Gastroesophageal sphincter (tissue), 4 donors: ENCODE measurements at regions not wholly inside any gene's neighbourhood (a gene's known extent, or its start where the extent isn't known, plus 50 kb on each side); places are given as distances from the start of the nearest gene placed in this dataset.

Source experiments
- ATAC-seq: fragments of 150-250 bp; one replicate; pipeline ENCODE4 v1.9.1; 2016; ENCODE audit warnings: mild to moderate bottlenecking, moderate library complexity
- H3K27ac ChIP-seq, 4 donors: fragments of 200-600 bp; sonication (generic) in 3 of 4; 1 replicate in 3 of 4; 2 replicates in 1 of 4; pipeline ENCODE4 v1.5.1; 2016 to 2019
- H3K27me3 ChIP-seq: fragments of 200-600 bp; sonication (generic); one replicate; pipeline ENCODE4 v1.5.1; 2019
- H3K36me3 ChIP-seq, 2 donors: fragments of 200-600 bp; sonication (generic); one replicate each; pipeline ENCODE4 v1.5.1; 2019; ENCODE audit warnings: control low read depth in 1 of 2
- H3K4me1 ChIP-seq, 3 donors: fragments of 200-600 bp; sonication (generic); 1 replicate in 2 of 3; 2 replicates in 1 of 3; pipeline ENCODE4 v1.5.1; 2016 to 2019; ENCODE audit warnings: control low read depth in 2 of 3
- H3K4me3 ChIP-seq, 2 donors: fragments of 200-600 bp; sonication (generic); one replicate each; pipeline ENCODE4 v1.5.1; 2019; ENCODE audit warnings: mild to moderate bottlenecking in 1 of 2, moderate library complexity in 1 of 2
- H3K9me3 ChIP-seq, 3 donors: fragments of 200-600 bp; sonication (generic); one replicate each; pipeline ENCODE4 v1.5.1; 2017 to 2019; ENCODE audit warnings: control low read depth in 2 of 3
- CTCF ChIP-seq, 4 experiments: fragments of 200-600 bp in 2 of 4; fragments of 450-650 bp in 2 of 4; sonication (generic) in 1 of 4; IDR thresholded peaks; one replicate each; pipeline ENCODE4 v1.5.1; 2017 to 2019; ENCODE audit warnings: antibody characterized with exemption in 4 of 4, mild to moderate bottlenecking in 2 of 4, moderate library complexity in 2 of 4
- EP300 ChIP-seq: sonication (generic); formaldehyde crosslinking; IDR thresholded peaks from one replicate; pipeline ENCODE4 v1.6.1; 2017; ENCODE audit warnings: antibody characterized with exemption, mild to moderate bottlenecking
- POLR2A ChIP-seq, 2 donors: fragments of 450-650 bp; IDR thresholded peaks; one replicate each; pipeline ENCODE4 v1.6.1; 2017; ENCODE audit warnings: antibody characterized with exemption in 2 of 2, mild to moderate bottlenecking in 2 of 2, moderate library complexity in 1 of 2
- POLR2AphosphoS5 ChIP-seq: sonication (generic); formaldehyde crosslinking; IDR thresholded peaks from one replicate; pipeline ENCODE4 v1.6.1; 2017; ENCODE audit warnings: antibody characterized with exemption
- WGBS, 2 donors: methylation state at CpG; one replicate each; pipeline ENCODE4 v1.1.5; 2018; ENCODE audit warnings: low coverage in 1 of 2; 5-methylcytosine and 5-hydroxymethylcytosine counted together

- TF ChIP-seq CTCF (IDR thresholded peaks at IDR 0.05) = peak; percentile 68 to 79 (median 72)
- TF ChIP-seq POLR2A (IDR thresholded peaks at IDR 0.05) = no peak
- H3K27ac ChIP-seq = peak overlapping the region in 1 of 4 donors; percentile 6
- no peaks in the 10 kb centered on the region for H3K27me3 ChIP-seq
- ATAC-seq = peak; percentile 67
- peaks cover 0 to 34% (median 7%) of the 10 kb centered on the region in 3 donors for H3K4me1 ChIP-seq
- H3K4me3 ChIP-seq = no peak overlapping the region
- WGBS, 2 donors = 18 to 24% methylated on average over 9 of the region's 9 CpGs
- H3K36me3 ChIP-seq = no peaks in the 10 kb centered on the region
- H3K9me3 ChIP-seq = no peaks in the 10 kb centered on the region
These were observed 312.7 kb upstream of the CCDC54 start for GRCh38 chr3:107064405-107065060.

DNA sequence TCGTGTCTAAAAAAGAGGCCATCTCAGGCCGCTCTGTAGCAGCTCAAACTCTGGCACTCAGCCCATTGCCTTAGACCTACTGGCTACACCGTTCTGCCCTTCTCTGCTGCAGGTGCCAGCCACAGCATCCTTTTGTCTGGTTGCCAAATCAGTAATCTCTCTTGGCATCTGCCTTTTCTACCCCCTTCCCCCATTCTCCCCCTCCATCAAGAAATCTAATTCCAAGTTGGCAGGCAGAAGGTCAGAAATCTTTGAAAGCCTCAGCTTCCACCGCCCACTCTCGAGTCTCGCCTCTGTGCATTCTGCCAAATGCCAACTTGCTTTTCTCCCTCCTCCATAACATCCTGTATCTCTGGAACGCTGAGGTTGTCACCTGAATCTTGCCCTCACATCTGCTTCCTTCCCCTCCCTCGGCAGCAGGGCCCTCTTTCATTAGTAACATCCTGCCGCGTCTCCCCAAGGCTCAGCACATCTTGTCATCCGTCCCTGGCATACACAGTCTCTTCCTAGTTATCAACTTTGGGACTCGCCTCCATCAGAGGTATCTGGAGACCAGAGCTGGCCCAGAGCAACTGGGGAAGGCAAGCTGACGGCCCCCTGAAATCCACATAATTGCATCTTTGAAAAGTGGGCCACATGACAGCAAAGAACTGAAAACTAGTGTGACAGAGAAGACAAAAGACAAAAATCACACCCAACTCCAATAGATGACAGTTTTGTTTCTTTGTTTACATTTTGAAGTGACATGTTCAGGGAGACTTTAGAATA is 312.0 kb upstream of the CCDC54 start:
- peaks cover 0 to 34% (median 7%) of the 10 kb centered on the region in 3 donors for H3K4me1 ChIP-seq
- no peaks in the 10 kb centered on the region for H3K9me3 ChIP-seq
- TF ChIP-seq POLR2A (IDR thresholded peaks at IDR 0.05) (no peak), CTCF (IDR thresholded peaks at IDR 0.05) (no peak), POLR2AphosphoS5 (no peak), EP300 (no peak)
- 16 to 52% methylated on average over 3 to 10 of the region's 13 CpGs for WGBS, 2 donors
- H3K27me3 ChIP-seq = no peaks in the 10 kb centered on the region
- no peak overlapping the region for H3K4me3 ChIP-seq
- no peaks in the 10 kb centered on the region for H3K36me3 ChIP-seq
- no peak overlapping the region for H3K27ac ChIP-seq
- ATAC-seq = no peak

DNA sequence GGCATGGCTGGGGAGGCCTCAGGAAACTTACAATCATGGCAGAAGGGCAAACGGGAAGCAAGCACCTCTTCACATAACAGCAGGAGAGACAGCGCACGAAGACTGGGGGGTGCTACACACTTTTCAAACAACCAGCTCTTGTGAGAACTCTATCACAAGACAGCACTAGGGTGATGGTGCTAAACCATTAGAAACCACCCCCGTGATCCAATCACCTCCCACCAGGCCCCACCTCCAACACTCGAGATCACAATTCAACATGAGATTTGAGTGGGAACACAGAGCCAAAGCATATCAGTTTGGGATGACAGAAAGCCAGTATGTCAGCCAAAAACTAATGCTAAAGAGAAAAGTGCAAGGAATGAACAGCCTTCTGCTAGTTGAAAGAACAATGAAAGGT is 309.8 kb upstream of the CCDC54 start:
- 57 to 79% methylated on average over 2 to 5 of the region's 5 CpGs for WGBS, 2 donors
- Histone ChIP-seq H3K27ac (no peak overlapping the region), H3K4me1 (peaks cover 0 to 31% (median 7%) of the 10 kb centered on the region in 3 donors), H3K27me3 (no peaks in the 10 kb centered on the region), H3K4me3 (no peak overlapping the region), H3K9me3 (no peaks in the 10 kb centered on the region), H3K36me3 (no peaks in the 10 kb centered on the region)
- TF ChIP-seq EP300 (no peak), POLR2AphosphoS5 (no peak), POLR2A (IDR thresholded peaks at IDR 0.05) (no peak), CTCF (IDR thresholded peaks at IDR 0.05) (no peak)
- no peak for ATAC-seq

DNA sequence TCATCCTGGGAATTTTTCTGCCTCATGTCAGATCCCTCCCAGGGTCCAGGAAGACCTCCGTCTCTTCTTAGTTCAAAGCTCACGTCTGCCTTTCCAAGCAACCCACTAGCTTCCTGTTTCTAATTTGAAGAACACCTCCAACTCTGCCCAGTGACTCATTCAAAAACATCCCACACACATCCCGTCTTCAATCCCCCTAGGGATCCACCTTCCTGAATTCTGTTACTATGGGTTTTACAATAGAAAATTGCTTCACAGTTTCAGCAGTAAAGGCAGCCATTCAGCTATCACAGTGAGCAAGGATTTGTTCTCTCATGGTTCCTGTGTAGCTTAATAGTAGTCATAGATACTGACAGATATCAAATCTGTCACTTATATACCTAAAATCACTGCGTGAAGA is 308.3 kb upstream of the CCDC54 start:
- peak; percentile 54 for ATAC-seq
- Histone ChIP-seq H3K4me3 (no peak overlapping the region), H3K36me3 (no peaks in the 10 kb centered on the region), H3K27ac (no peak overlapping the region), H3K9me3 (no peaks in the 10 kb centered on the region), H3K27me3 (no peaks in the 10 kb centered on the region), H3K4me1 (peaks cover 0 to 16% (median 4%) of the 10 kb centered on the region in 3 donors)
- no peak for TF ChIP-seq CTCF (IDR thresholded peaks at IDR 0.05)
- TF ChIP-seq POLR2AphosphoS5 = no peak
- TF ChIP-seq POLR2A (IDR thresholded peaks at IDR 0.05) = no peak
- TF ChIP-seq EP300 = no peak
- 33 to 37% methylated on average over 4 of the region's 4 CpGs for WGBS, 2 donors

GRCh38 chr3:107076946-107077345 is 300.3 kb upstream of the CCDC54 start:
- Histone ChIP-seq H3K4me3 (no peak overlapping the region), H3K27me3 (no peaks in the 10 kb centered on the region), H3K27ac (no peak overlapping the region), H3K36me3 (no peaks in the 10 kb centered on the region), H3K4me1 (no peaks in the 10 kb centered on the region), H3K9me3 (no peaks in the 10 kb centered on the region)
- TF ChIP-seq EP300 (no peak), CTCF (IDR thresholded peaks at IDR 0.05) (no peak), POLR2AphosphoS5 (no peak), POLR2A (IDR thresholded peaks at IDR 0.05) (no peak)
- WGBS, 2 donors = 92 to 94% methylated on average over 3 of the region's 3 CpGs
- no peak for ATAC-seq
